MCF 10A (cell line): ENCODE measurements at regions not wholly inside any gene's neighbourhood (a gene's known extent, or its start where the extent isn't known, plus 50 kb on each side); places are given as distances from the start of the nearest gene placed in this dataset.

Source experiments
- BruUV-seq: library from RNA; stranded (reverse); fragments of 400-500 nt; replicated peaks from 2 replicates; lab custom pipeline; 2021; lab: Mats Ljungman, UMichigan
- CTCF ChIA-PET: fragments of 300-600 bp; sonication (Branson Sonifier 250); formaldehyde crosslinking; extraction: SDS; loops from one replicate; lab custom pipeline; 2021; ENCODE audit warnings: antibody characterized with exemption, inconsistent platforms; lab: Yijun Ruan, JAX
- POLR2A ChIA-PET: fragments of 300-600, 350-650 bp; sonication (Branson Sonifier 250); formaldehyde crosslinking; extraction: SDS; loops from one replicate; lab custom pipeline; 2020; ENCODE audit warnings: antibody characterized with exemption, inconsistent platforms; lab: Yijun Ruan, JAX
- DNase-seq: peaks from one replicate; pipeline ENCODE4 v3.0.0-alpha.2; 2018; ENCODE audit not compliant: unreplicated experiment
- H3K27ac Mint-ChIP-seq: one replicate; pipeline ENCODE4 v1.8.0; 2022; ENCODE audit warnings: mild to moderate bottlenecking, low read depth, mixed read lengths; ENCODE audit not compliant: unreplicated experiment
- H3K27me3 Mint-ChIP-seq: one replicate; pipeline ENCODE4 v1.8.0; 2022; ENCODE audit warnings: mixed read lengths; ENCODE audit not compliant: insufficient read depth, unreplicated experiment
- H3K36me3 Mint-ChIP-seq: one replicate; pipeline ENCODE4 v1.8.0; 2022; ENCODE audit warnings: mild to moderate bottlenecking, moderate library complexity, mixed read lengths; ENCODE audit not compliant: insufficient read depth, unreplicated experiment
- H3K4me1 Mint-ChIP-seq: one replicate; pipeline ENCODE4 v1.8.0; 2022; ENCODE audit warnings: mixed read lengths; ENCODE audit not compliant: insufficient read depth, unreplicated experiment
- H3K4me3 Mint-ChIP-seq: one replicate; pipeline ENCODE4 v1.8.0; 2022; ENCODE audit warnings: mild to moderate bottlenecking, moderate library complexity, mixed read lengths; ENCODE audit not compliant: unreplicated experiment
- H3K9me3 Mint-ChIP-seq: one replicate; pipeline ENCODE4 v1.8.0; 2022; ENCODE audit warnings: mixed read lengths; ENCODE audit not compliant: unreplicated experiment
- intact Hi-C: fragments of 100-400 bp; cut with micrococcal nuclease; formaldehyde crosslinking; loops from 2 replicates; pipeline ENCODE4 v1.14.1; 2022
- TF ChIP-seq, protein P1 (sequence below): fragments of 200-600 bp; IDR thresholded peaks from one replicate; pipeline ENCODE4 v1.8.0; 2022; ENCODE audit warnings: antibody characterized with exemption, mild to moderate bottlenecking; ENCODE audit not compliant: unreplicated experiment

DNA sequence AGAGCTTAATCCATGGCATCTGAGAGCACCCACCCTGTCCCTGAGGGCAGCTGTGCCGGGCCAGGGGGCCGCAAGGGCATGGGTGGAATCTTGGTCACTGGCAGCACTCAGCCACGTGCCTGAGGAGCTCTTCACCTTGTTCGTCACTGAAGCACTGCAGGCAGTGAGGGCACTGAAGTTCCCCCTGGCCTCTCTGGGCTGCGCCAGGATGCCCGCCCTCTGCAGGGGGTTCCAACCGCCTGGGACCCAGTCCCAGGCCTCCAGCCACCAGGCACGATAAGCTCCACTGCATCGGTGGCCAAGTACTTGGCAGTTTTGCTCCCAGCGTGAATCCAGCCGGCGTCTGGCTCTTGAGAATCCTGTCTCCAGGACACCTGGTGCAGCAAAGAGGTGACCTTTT is 96.4 kb upstream of the MED14 start:
- no peaks in the 10 kb centered on the region for H3K4me1 Mint-ChIP-seq
- H3K36me3 Mint-ChIP-seq = no peaks in the 10 kb centered on the region
- POLR2A ChIA-PET = no interaction called here
- no peaks in the 10 kb centered on the region for H3K9me3 Mint-ChIP-seq
- CTCF ChIA-PET = interaction anchor here (0.6 kb wide), 1 partner anchor 27 kb away, joined by 5 read pairs; no protein-coding TSS in a partner anchor
- H3K4me3 Mint-ChIP-seq = no peak overlapping the region
- DNase-seq = no peak
- TF ChIP-seq, protein P1, sequence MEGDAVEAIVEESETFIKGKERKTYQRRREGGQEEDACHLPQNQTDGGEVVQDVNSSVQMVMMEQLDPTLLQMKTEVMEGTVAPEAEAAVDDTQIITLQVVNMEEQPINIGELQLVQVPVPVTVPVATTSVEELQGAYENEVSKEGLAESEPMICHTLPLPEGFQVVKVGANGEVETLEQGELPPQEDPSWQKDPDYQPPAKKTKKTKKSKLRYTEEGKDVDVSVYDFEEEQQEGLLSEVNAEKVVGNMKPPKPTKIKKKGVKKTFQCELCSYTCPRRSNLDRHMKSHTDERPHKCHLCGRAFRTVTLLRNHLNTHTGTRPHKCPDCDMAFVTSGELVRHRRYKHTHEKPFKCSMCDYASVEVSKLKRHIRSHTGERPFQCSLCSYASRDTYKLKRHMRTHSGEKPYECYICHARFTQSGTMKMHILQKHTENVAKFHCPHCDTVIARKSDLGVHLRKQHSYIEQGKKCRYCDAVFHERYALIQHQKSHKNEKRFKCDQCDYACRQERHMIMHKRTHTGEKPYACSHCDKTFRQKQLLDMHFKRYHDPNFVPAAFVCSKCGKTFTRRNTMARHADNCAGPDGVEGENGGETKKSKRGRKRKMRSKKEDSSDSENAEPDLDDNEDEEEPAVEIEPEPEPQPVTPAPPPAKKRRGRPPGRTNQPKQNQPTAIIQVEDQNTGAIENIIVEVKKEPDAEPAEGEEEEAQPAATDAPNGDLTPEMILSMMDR = no peak
- H3K27ac Mint-ChIP-seq = no peak overlapping the region
- intact Hi-C loops = no loop called here
- peaks cover 72% of the 10 kb centered on the region for H3K27me3 Mint-ChIP-seq
- no TSS peak for BruUV-seq

- intact Hi-C loops = no loop called here
- no peaks in the 10 kb centered on the region for H3K36me3 Mint-ChIP-seq
- no peak overlapping the region for H3K4me3 Mint-ChIP-seq
- DNase-seq = no peak
- no peaks in the 10 kb centered on the region for H3K9me3 Mint-ChIP-seq
- H3K27me3 Mint-ChIP-seq = peaks cover 72% of the 10 kb centered on the region
- no TSS peak for BruUV-seq
- no peak overlapping the region for H3K27ac Mint-ChIP-seq
- CTCF ChIA-PET = interaction anchor here (0.7 kb wide), 1 partner anchor 14 kb away, joined by 3 read pairs; no protein-coding TSS in a partner anchor
- POLR2A ChIA-PET = no interaction called here
- H3K4me1 Mint-ChIP-seq = no peaks in the 10 kb centered on the region
- TF ChIP-seq, protein P1 = no peak
These were observed 97.4 kb upstream of the MED14 start for GRCh38 chrX:40832723-40833122.

DNA sequence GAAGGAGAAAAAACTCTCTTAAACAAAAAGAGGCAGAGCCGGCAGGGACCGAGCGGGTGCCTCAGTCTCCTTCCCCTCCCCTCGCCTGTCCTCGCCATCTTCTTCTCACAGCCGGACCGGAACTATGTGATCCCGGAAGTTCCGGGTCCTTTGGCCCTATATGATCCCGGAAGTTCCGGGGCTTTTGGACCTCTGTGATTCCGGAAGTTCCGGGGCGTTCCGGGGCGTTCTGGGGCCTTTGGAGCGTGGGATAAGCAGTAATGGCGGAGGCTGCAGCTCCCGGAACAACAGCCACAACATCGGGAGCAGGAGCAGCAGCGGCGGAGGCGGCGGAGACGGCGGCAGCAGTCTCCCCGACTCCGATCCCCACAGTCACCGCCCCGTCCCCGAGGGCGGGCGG is 98.9 kb upstream of the MED14 start:
- no peak overlapping the region for H3K27ac Mint-ChIP-seq
- H3K9me3 Mint-ChIP-seq = no peaks in the 10 kb centered on the region
- POLR2A ChIA-PET = no interaction called here
- no TSS peak for BruUV-seq
- H3K4me3 Mint-ChIP-seq = no peak overlapping the region
- intact Hi-C loops = no loop called here
- no peaks in the 10 kb centered on the region for H3K36me3 Mint-ChIP-seq
- peaks cover 72% of the 10 kb centered on the region for H3K27me3 Mint-ChIP-seq
- no peaks in the 10 kb centered on the region for H3K4me1 Mint-ChIP-seq
- CTCF ChIA-PET = no interaction called here
- TF ChIP-seq, protein P1 = no peak
- DNase-seq = no peak

- no peak for DNase-seq
- H3K27ac Mint-ChIP-seq = no peak overlapping the region
- H3K4me1 Mint-ChIP-seq = no peaks in the 10 kb centered on the region
- no peak overlapping the region for H3K4me3 Mint-ChIP-seq
- TF ChIP-seq, protein P1 = no peak
- H3K9me3 Mint-ChIP-seq = peaks cover 10% of the 10 kb centered on the region
- no peaks in the 10 kb centered on the region for H3K36me3 Mint-ChIP-seq
- intact Hi-C loops = no loop called here
- POLR2A ChIA-PET = no interaction called here
- BruUV-seq = no TSS peak
- CTCF ChIA-PET = no interaction called here
- H3K27me3 Mint-ChIP-seq = peaks cover 72% of the 10 kb centered on the region
These were observed 100.2 kb upstream of the MED14 start for GRCh38 chrX:40835526-40835925.
